HEK293 (cell line): ENCODE measurements at regions not wholly inside any gene's neighbourhood (a gene's known extent, or its start where the extent isn't known, plus 50 kb on each side); places are given as distances from the start of the nearest gene placed in this dataset.

Experiments
- CTCF ChIA-PET: fragments of 350-600 bp; formaldehyde crosslinking; extraction: SDS; loops from one replicate; lab custom pipeline; 2021; ENCODE audit warnings: antibody characterized with exemption; lab: Yijun Ruan, JAX
- POLR2A ChIA-PET: fragments of 300-600 bp; formaldehyde crosslinking; extraction: SDS; loops from one replicate; lab custom pipeline; 2020; ENCODE audit warnings: antibody characterized with exemption, inconsistent platforms; lab: Yijun Ruan, JAX
- H3K27ac ChIP-seq: fragments of 200-500 bp; sonication (Bioruptor generic); 2 replicates; pipeline ENCODE4 v1.5.1; 2014; ENCODE audit warnings: low read depth, low read length, control low read depth, inconsistent platforms; ENCODE audit errors: extremely low read depth
- H3K36me3 ChIP-seq, 2 experiments: fragments of 200-500 bp in 1 of 2; sonication (Bioruptor generic) in 1 of 2; 1 replicate in 1 of 2; 2 replicates in 1 of 2; pipeline ENCODE4 v1.5.1; 2014 to 2017; ENCODE audit warnings: inconsistent platforms in 2 of 2, low read length in 2 of 2; ENCODE audit not compliant: control insufficient read depth in 2 of 2, insufficient read depth in 1 of 2
- H3K4me1 ChIP-seq: fragments of 200-500 bp; sonication (Bioruptor generic); 2 replicates; pipeline ENCODE4 v1.5.1; 2014; ENCODE audit warnings: mild to moderate bottlenecking, low read length, inconsistent platforms; ENCODE audit not compliant: control insufficient read depth, insufficient read depth
- H3K4me3 ChIP-seq: 2 replicates; pipeline ENCODE4 v1.5.1; 2011; ENCODE audit warnings: low read depth, mild to moderate bottlenecking, control low read depth, low read length, moderate library complexity
- H3K9me3 ChIP-seq: fragments of 200-500 bp; sonication (Bioruptor generic); 2 replicates; pipeline ENCODE4 v1.5.1; 2014; ENCODE audit warnings: low read depth, low read length, inconsistent platforms; ENCODE audit not compliant: control insufficient read depth, insufficient read depth
- ELK4 ChIP-seq: IDR thresholded peaks from 2 replicates; pipeline ENCODE4 v1.6.1; 2011; ENCODE audit warnings: mild to moderate bottlenecking, low read depth, low read length, borderline replicate concordance
- KLF1 ChIP-seq: fragments of 450-650 bp; formaldehyde crosslinking; IDR thresholded peaks from 2 replicates; pipeline ENCODE4 v1.5.1; 2016; ENCODE audit warnings: missing biosample characterization, missing genetic modification characterization
- OVOL3 ChIP-seq: fragments of 450-650 bp; formaldehyde crosslinking; IDR thresholded peaks from 2 replicates; pipeline ENCODE4 v1.5.1; 2016; ENCODE audit warnings: missing biosample characterization, missing genetic modification characterization
- PRDM2 ChIP-seq: fragments of 450-650 bp; formaldehyde crosslinking; IDR thresholded peaks from 2 replicates; pipeline ENCODE4 v1.5.1; 2016; ENCODE audit warnings: missing biosample characterization, missing genetic modification characterization, borderline replicate concordance
- PRDM6 ChIP-seq: fragments of 450-650 bp; formaldehyde crosslinking; IDR thresholded peaks from 2 replicates; pipeline ENCODE4 v1.5.1; 2017; ENCODE audit warnings: missing biosample characterization, missing genetic modification characterization
- RBAK ChIP-seq: fragments of 450-650 bp; formaldehyde crosslinking; IDR thresholded peaks from 2 replicates; pipeline ENCODE4 v1.5.1; 2016; ENCODE audit warnings: missing biosample characterization, missing genetic modification characterization
- ZBTB44 ChIP-seq: fragments of 450-650 bp; IDR thresholded peaks from 2 replicates; pipeline ENCODE4 v1.5.1; 2018; ENCODE audit warnings: missing biosample characterization, mild to moderate bottlenecking, missing genetic modification characterization
- ZNF121 ChIP-seq: fragments of 450-650 bp; formaldehyde crosslinking; IDR thresholded peaks from 2 replicates; pipeline ENCODE4 v1.5.1; 2016; ENCODE audit warnings: missing biosample characterization, missing genetic modification characterization
- ZNF16 ChIP-seq: fragments of 450-650 bp; formaldehyde crosslinking; IDR thresholded peaks from 2 replicates; pipeline ENCODE4 v1.5.1; 2016; ENCODE audit warnings: low read depth, missing biosample characterization, missing genetic modification characterization
- ZNF211 ChIP-seq: fragments of 450-650 bp; formaldehyde crosslinking; IDR thresholded peaks from 2 replicates; pipeline ENCODE4 v1.5.1; 2016; ENCODE audit warnings: low read depth, missing biosample characterization, missing genetic modification characterization
- ZNF23 ChIP-seq: fragments of 450-650 bp; formaldehyde crosslinking; IDR thresholded peaks from 2 replicates; pipeline ENCODE4 v1.5.1; 2016; ENCODE audit warnings: missing biosample characterization, missing genetic modification characterization, borderline replicate concordance
- ZNF24 ChIP-seq: fragments of 450-650 bp; formaldehyde crosslinking; IDR thresholded peaks from 2 replicates; pipeline ENCODE4 v1.5.1; 2016; ENCODE audit warnings: missing biosample characterization, missing genetic modification characterization
- ZNF274 ChIP-seq, 2 experiments: fragments of 200-500 bp in 1 of 2; fragments of 450-650 bp in 1 of 2; sonication (Bioruptor generic) in 1 of 2; formaldehyde crosslinking in 1 of 2; IDR thresholded peaks; 2 replicates each; pipeline versions ENCODE4 v1.5.1 to v1.6.1; 2014 to 2016; ENCODE audit warnings: borderline replicate concordance in 1 of 2, inconsistent platforms in 1 of 2, low read length in 1 of 2, missing biosample characterization in 1 of 2, missing genetic modification characterization in 1 of 2
- ZNF354C ChIP-seq: fragments of 450-650 bp; formaldehyde crosslinking; IDR thresholded peaks from 2 replicates; pipeline ENCODE4 v1.5.1; 2016; ENCODE audit warnings: missing biosample characterization, missing genetic modification characterization, low read depth, borderline replicate concordance
- ZNF398 ChIP-seq: fragments of 450-650 bp; formaldehyde crosslinking; IDR thresholded peaks from 2 replicates; pipeline ENCODE4 v1.5.1; 2017; ENCODE audit warnings: missing biosample characterization, missing genetic modification characterization
- ZNF544 ChIP-seq: fragments of 450-650 bp; formaldehyde crosslinking; IDR thresholded peaks from 2 replicates; pipeline ENCODE4 v1.5.0; 2017; ENCODE audit warnings: missing biosample characterization, missing genetic modification characterization
- ZNF558 ChIP-seq: fragments of 450-650 bp; formaldehyde crosslinking; IDR thresholded peaks from 2 replicates; pipeline ENCODE4 v1.5.1; 2016; ENCODE audit warnings: missing biosample characterization, missing genetic modification characterization
- ZNF596 ChIP-seq: fragments of 450-650 bp; IDR thresholded peaks from 2 replicates; pipeline ENCODE4 v1.5.0; 2018; ENCODE audit warnings: missing biosample characterization, mild to moderate bottlenecking, missing genetic modification characterization, moderate library complexity
- ZNF626 ChIP-seq: fragments of 450-650 bp; sonication (Bioruptor Pico); formaldehyde crosslinking; IDR thresholded peaks from 2 replicates; pipeline ENCODE4 v1.5.1; 2018; ENCODE audit warnings: missing biosample characterization, missing genetic modification characterization, inconsistent platforms
- ZNF629 ChIP-seq: fragments of 450-650 bp; formaldehyde crosslinking; IDR thresholded peaks from 2 replicates; pipeline ENCODE4 v1.5.1; 2017; ENCODE audit warnings: missing biosample characterization, missing genetic modification characterization
- ZNF645 ChIP-seq: fragments of 450-650 bp; formaldehyde crosslinking; IDR thresholded peaks from 2 replicates; pipeline ENCODE4; 2016; ENCODE audit warnings: missing biosample characterization, missing genetic modification characterization

- TF ChIP-seq ZNF596 (tag by site-specific recombination) = no peak
- TF ChIP-seq ZNF626 (tag by site-specific recombination) = no peak
- no peak for TF ChIP-seq ZNF211
- TF ChIP-seq ZNF274 (IDR thresholded peaks at IDR 0.05; ENCODE audit: low read length) = no peak
- no peak for TF ChIP-seq ZNF274 (tag by site-specific recombination; IDR thresholded peaks at IDR 0.05; ENCODE audit: borderline replicate concordance)
- no peak for TF ChIP-seq KLF1 (tag by site-specific recombination)
- TF ChIP-seq OVOL3 (tag by site-specific recombination) = no peak
- TF ChIP-seq ZNF24 (tag by site-specific recombination) = no peak
- TF ChIP-seq ZNF544 = no peak
- TF ChIP-seq, all 188 proteins: peak for 0
- Histone ChIP-seq H3K36me3 (no peaks in the 10 kb centered on the region), H3K4me3 (no peak overlapping the region), H3K9me3 (no peaks in the 10 kb centered on the region), H3K4me1 (0 out of 2 replicates have a peak, but pooled peaks cover 2% of the 10 kb centered on the region), H3K27ac (no peak overlapping the region)
- CTCF ChIA-PET = interaction anchor here (0.6 kb wide), 1 partner anchor 789 kb away, joined by 3 read pairs; no protein-coding TSS in a partner anchor
- POLR2A ChIA-PET = no interaction called here
Measured at GRCh38 chr5:111865356-111865755, 108.4 kb upstream of the NREP start.

GRCh38 chr5:111863801-111864200 is 106.8 kb upstream of the NREP start:
- POLR2A ChIA-PET = no interaction called here
- H3K4me1 ChIP-seq = peaks cover 12% of the 10 kb centered on the region
- TF ChIP-seq ZNF398 (tag by site-specific recombination) (no peak), ZNF274 (IDR thresholded peaks at IDR 0.05; ENCODE audit: low read length) (no peak), ZNF274 (tag by site-specific recombination; IDR thresholded peaks at IDR 0.05; ENCODE audit: borderline replicate concordance) (no peak), ZNF16 (tag by site-specific recombination) (no peak), RBAK (tag by site-specific recombination) (no peak), ZNF558 (tag by site-specific recombination) (no peak), ELK4 (no peak), ZNF354C (tag by site-specific recombination) (no peak), ZNF645 (tag by site-specific recombination) (no peak), ZNF23 (tag by site-specific recombination) (no peak), PRDM6 (tag by site-specific recombination) (no peak), ZNF629 (tag by site-specific recombination) (no peak), PRDM2 (tag by site-specific recombination) (no peak), ZNF121 (tag by site-specific recombination) (no peak), ZBTB44 (tag by site-specific recombination) (no peak), ZNF544 (no peak)

More at GRCh38 chr5:111863801-111864200, 106.8 kb upstream of the NREP start:
- Histone ChIP-seq H3K4me3 (no peak overlapping the region), H3K9me3 (no peaks in the 10 kb centered on the region), H3K36me3 (no peaks in the 10 kb centered on the region), H3K27ac (no peak overlapping the region)
- CTCF ChIA-PET = no interaction called here
